ENCODE measurements at regions not wholly inside any gene's neighbourhood (a gene's known extent, or its start where the extent isn't known, plus 50 kb on each side); places are given as distances from the start of the nearest gene placed in this dataset.
"Not testable (repeated sequence)": the region's sequence is repeated elsewhere in the genome, so short reads cannot be mapped to it uniquely, and the experiment has no call there.

- no peak for DNase-seq (ENCODE audit: low spot score)
Measured at GRCh38 chr2:42974169-42974720, 181.9 kb upstream of the HAAO start.

GRCh38 chr2:42973726-42974125, 181.3 kb upstream of the HAAO start:
- no peak for DNase-seq (ENCODE audit: low spot score)

GRCh38 chr2:42972933-42973516, 180.6 kb upstream of the HAAO start:
- DNase-seq (ENCODE audit: low spot score) = not testable (repeated sequence)

- DNase-seq (ENCODE audit: low spot score) = no peak
Measured at GRCh38 chr2:42971947-42972736, 179.8 kb upstream of the HAAO start.

- no peak for DNase-seq (ENCODE audit: low spot score)
Measured at GRCh38 chr2:42971381-42971780, 179.0 kb upstream of the HAAO start.

GRCh38 chr2:42970151-42970550, 177.8 kb upstream of the HAAO start:
- DNase-seq (ENCODE audit: low spot score) = no peak

GRCh38 chr2:42969231-42970150, 177.1 kb upstream of the HAAO start:
- no peak for DNase-seq (ENCODE audit: low spot score)

GRCh38 chr2:42967959-42968674, 175.7 kb upstream of the HAAO start:
- peak; percentile 52 for DNase-seq (ENCODE audit: low spot score)

- no peak for DNase-seq (ENCODE audit: low spot score)
Measured at GRCh38 chr2:42965910-42966309, 173.5 kb upstream of the HAAO start.

GRCh38 chr2:42965196-42965595, 172.8 kb upstream of the HAAO start:
- no peak for DNase-seq (ENCODE audit: low spot score)

- DNase-seq (ENCODE audit: low spot score) = peak; percentile 53
Measured at GRCh38 chr2:42964439-42965083, 172.2 kb upstream of the HAAO start.

- no peak for DNase-seq (ENCODE audit: low spot score)
Measured at GRCh38 chr2:42963452-42964068, 171.2 kb upstream of the HAAO start.

GRCh38 chr2:42962508-42962953, 170.1 kb upstream of the HAAO start:
- no peak for DNase-seq (ENCODE audit: low spot score)

GRCh38 chr2:42961961-42962360, 169.6 kb upstream of the HAAO start:
- no peak for DNase-seq (ENCODE audit: low spot score)

- peak; percentile 42 for DNase-seq (ENCODE audit: low spot score)
Measured at GRCh38 chr2:42961385-42961811, 169.0 kb upstream of the HAAO start.

GRCh38 chr2:42960842-42961180, 168.4 kb upstream of the HAAO start:
- DNase-seq (ENCODE audit: low spot score) = no peak

- DNase-seq (ENCODE audit: low spot score) = no peak
Measured at GRCh38 chr2:42960002-42960841, 167.8 kb upstream of the HAAO start.

GRCh38 chr2:42959234-42960001, 167.0 kb upstream of the HAAO start:
- no peak for DNase-seq (ENCODE audit: low spot score)

- no peak for DNase-seq (ENCODE audit: low spot score)
Measured at GRCh38 chr2:42958741-42959233, 166.4 kb upstream of the HAAO start.

All from mucosa of gallbladder (tissue), 1 donor.